ENCODE measurements at regions not wholly inside any gene's neighbourhood (a gene's known extent, or its start where the extent isn't known, plus 50 kb on each side); places are given as distances from the start of the nearest gene placed in this dataset.

- Mint-ChIP-seq H3K27me3 (no peaks in the 10 kb centered on the region), H3K9me3 (no peaks in the 10 kb centered on the region)
Observed at GRCh38 chr1:209511169-209511568, 72.3 kb upstream of the CAMK1G start.

GRCh38 chr1:209512821-209513220 is 70.7 kb upstream of the CAMK1G start:
- H3K9me3 Mint-ChIP-seq, result no peaks in the 10 kb centered on the region
- no peak for DNase-seq
- peaks cover 1% of the 10 kb centered on the region for H3K27me3 Mint-ChIP-seq
- ATAC-seq (ENCODE audit: low read depth), result no peak
- H3K4me3 Mint-ChIP-seq, result no peak overlapping the region
- no peak overlapping the region for H3K27ac Mint-ChIP-seq
- POLR2A ChIA-PET, result no interaction called here
- H3K4me1 Mint-ChIP-seq, result no peaks in the 10 kb centered on the region
- H3K36me3 Mint-ChIP-seq, result no peaks in the 10 kb centered on the region

More at GRCh38 chr1:209511169-209511568, 72.3 kb upstream of the CAMK1G start:
- POLR2A ChIA-PET, result no interaction called here
- no peak overlapping the region for H3K27ac Mint-ChIP-seq
- no peak for ATAC-seq (ENCODE audit: low read depth)
- DNase-seq, result no peak
- H3K4me1 Mint-ChIP-seq, result no peaks in the 10 kb centered on the region
- H3K4me3 Mint-ChIP-seq, result no peak overlapping the region
- H3K36me3 Mint-ChIP-seq, result no peaks in the 10 kb centered on the region

GRCh38 chr1:209513226-209513625 is 70.3 kb upstream of the CAMK1G start:
- POLR2A ChIA-PET, result no interaction called here
- Mint-ChIP-seq H3K27me3 (peaks cover 3% of the 10 kb centered on the region), H3K9me3 (no peaks in the 10 kb centered on the region), H3K27ac (no peak overlapping the region), H3K36me3 (no peaks in the 10 kb centered on the region), H3K4me3 (no peak overlapping the region), H3K4me1 (no peaks in the 10 kb centered on the region)
- DNase-seq, result no peak
- no peak for ATAC-seq (ENCODE audit: low read depth)

- Mint-ChIP-seq H3K9me3 (no peaks in the 10 kb centered on the region), H3K4me1 (no peaks in the 10 kb centered on the region), H3K27ac (no peak overlapping the region), H3K36me3 (no peaks in the 10 kb centered on the region), H3K27me3 (peaks cover 7% of the 10 kb centered on the region), H3K4me3 (no peak overlapping the region)
- DNase-seq (no peak), ATAC-seq (ENCODE audit: low read depth) (no peak)
- POLR2A ChIA-PET, result no interaction called here
Observed at GRCh38 chr1:209516771-209517680, 66.5 kb upstream of the CAMK1G start.

- Mint-ChIP-seq H3K9me3 (no peaks in the 10 kb centered on the region), H3K27ac (no peak overlapping the region), H3K36me3 (no peaks in the 10 kb centered on the region), H3K4me3 (no peak overlapping the region), H3K27me3 (peaks cover 7% of the 10 kb centered on the region), H3K4me1 (no peaks in the 10 kb centered on the region)
- ATAC-seq (ENCODE audit: low read depth) (no peak), DNase-seq (no peak)
- POLR2A ChIA-PET, result no interaction called here
Observed at GRCh38 chr1:209517681-209518050, 65.8 kb upstream of the CAMK1G start.

- Mint-ChIP-seq H3K27me3 (peaks cover 15% of the 10 kb centered on the region), H3K4me1 (no peaks in the 10 kb centered on the region), H3K27ac (no peak overlapping the region), H3K9me3 (no peaks in the 10 kb centered on the region), H3K4me3 (no peak overlapping the region), H3K36me3 (no peaks in the 10 kb centered on the region)
- ATAC-seq (ENCODE audit: low read depth) (no peak), DNase-seq (no peak)
- POLR2A ChIA-PET, result no interaction called here
Observed at GRCh38 chr1:209519786-209520185, 63.7 kb upstream of the CAMK1G start.

GRCh38 chr1:209522826-209523225 is 60.7 kb upstream of the CAMK1G start:
- Mint-ChIP-seq H3K27me3 (peaks cover 23% of the 10 kb centered on the region), H3K27ac (no peak overlapping the region), H3K4me3 (no peak overlapping the region), H3K36me3 (no peaks in the 10 kb centered on the region), H3K4me1 (no peaks in the 10 kb centered on the region), H3K9me3 (no peaks in the 10 kb centered on the region)
- ATAC-seq (ENCODE audit: low read depth), result no peak
- no peak for DNase-seq
- POLR2A ChIA-PET, result no interaction called here

GRCh38 chr1:209526137-209526536 is 57.4 kb upstream of the CAMK1G start:
- POLR2A ChIA-PET, result no interaction called here
- Mint-ChIP-seq H3K4me1 (no peaks in the 10 kb centered on the region), H3K4me3 (no peak overlapping the region), H3K9me3 (no peaks in the 10 kb centered on the region), H3K27ac (no peak overlapping the region), H3K36me3 (no peaks in the 10 kb centered on the region), H3K27me3 (peaks cover 23% of the 10 kb centered on the region)
- DNase-seq (no peak), ATAC-seq (ENCODE audit: low read depth) (no peak)

GRCh38 chr1:209527372-209527771 is 56.1 kb upstream of the CAMK1G start:
- no peaks in the 10 kb centered on the region for H3K36me3 Mint-ChIP-seq
- H3K4me1 Mint-ChIP-seq, result no peaks in the 10 kb centered on the region
- H3K27me3 Mint-ChIP-seq, result peaks cover 31% of the 10 kb centered on the region
- H3K27ac Mint-ChIP-seq, result no peak overlapping the region
- ATAC-seq (ENCODE audit: low read depth), result no peak
- DNase-seq, result no peak
- no peaks in the 10 kb centered on the region for H3K9me3 Mint-ChIP-seq
- no peak overlapping the region for H3K4me3 Mint-ChIP-seq
- POLR2A ChIA-PET, result no interaction called here

- Mint-ChIP-seq H3K27ac (no peak overlapping the region), H3K27me3 (peaks cover 34% of the 10 kb centered on the region), H3K9me3 (no peaks in the 10 kb centered on the region), H3K36me3 (no peaks in the 10 kb centered on the region), H3K4me3 (no peak overlapping the region), H3K4me1 (no peaks in the 10 kb centered on the region)
- ATAC-seq (ENCODE audit: low read depth) (no peak), DNase-seq (no peak)
- POLR2A ChIA-PET, result no interaction called here
Observed at GRCh38 chr1:209527993-209528717, 55.4 kb upstream of the CAMK1G start.

- Mint-ChIP-seq H3K9me3 (no peaks in the 10 kb centered on the region), H3K4me1 (no peaks in the 10 kb centered on the region), H3K36me3 (no peaks in the 10 kb centered on the region), H3K4me3 (no peak overlapping the region), H3K27ac (no peak overlapping the region), H3K27me3 (peaks cover 30% of the 10 kb centered on the region)
- ATAC-seq (ENCODE audit: low read depth) (no peak), DNase-seq (no peak)
- POLR2A ChIA-PET, result no interaction called here
Observed at GRCh38 chr1:209529233-209529632, 54.3 kb upstream of the CAMK1G start.

- H3K27ac Mint-ChIP-seq, result no peak overlapping the region
- no peaks in the 10 kb centered on the region for H3K9me3 Mint-ChIP-seq
- H3K4me3 Mint-ChIP-seq, result no peak overlapping the region
- H3K36me3 Mint-ChIP-seq, result no peaks in the 10 kb centered on the region
- no peaks in the 10 kb centered on the region for H3K4me1 Mint-ChIP-seq
- POLR2A ChIA-PET, result no interaction called here
- DNase-seq, result no peak
- no peak for ATAC-seq (ENCODE audit: low read depth)
- H3K27me3 Mint-ChIP-seq, result peaks cover 26% of the 10 kb centered on the region
Observed at GRCh38 chr1:209531006-209531405, 52.5 kb upstream of the CAMK1G start.

GRCh38 chr1:209531549-209531948 is 52.0 kb upstream of the CAMK1G start:
- no peak for ATAC-seq (ENCODE audit: low read depth)
- H3K27me3 Mint-ChIP-seq, result peaks cover 26% of the 10 kb centered on the region
- H3K9me3 Mint-ChIP-seq, result no peaks in the 10 kb centered on the region
- no peak overlapping the region for H3K4me3 Mint-ChIP-seq
- DNase-seq, result no peak
- H3K4me1 Mint-ChIP-seq, result no peaks in the 10 kb centered on the region
- H3K27ac Mint-ChIP-seq, result no peak overlapping the region
- POLR2A ChIA-PET, result no interaction called here
- no peaks in the 10 kb centered on the region for H3K36me3 Mint-ChIP-seq

Data from activated naive CD8-positive, alpha-beta T cell treated with anti-CD3 and anti-CD28 coated beads, Interleukin-2, amount 10 ng/mL, durations not matched to agents 7 days and 5 days (primary cell).